HFF-Myc (cell line): ENCODE measurements at regions not wholly inside any gene's neighbourhood (a gene's known extent, or its start where the extent isn't known, plus 50 kb on each side); places are given as distances from the start of the nearest gene placed in this dataset.

Experiments
- DNase-seq: peaks from one replicate; pipeline ENCODE4 v3.0.0-alpha.2; 2011; ENCODE audit warnings: low read depth; ENCODE audit errors: extremely low read depth
- H3K4me3 ChIP-seq: replicated peaks from 2 replicates; pipeline ENCODE4 v1.5.1; 2011; ENCODE audit warnings: low read depth, mild to moderate bottlenecking, control low read depth, low read length
- CTCF ChIP-seq: IDR thresholded peaks from 2 replicates; pipeline ENCODE4 v1.5.1; 2012; ENCODE audit warnings: mild to moderate bottlenecking, low read depth, low read length, control low read depth; ENCODE audit errors: missing control alignments

- TF ChIP-seq CTCF, result no peak
- H3K4me3 ChIP-seq, result no peak overlapping the region
- no peak for DNase-seq
These were observed 151.7 kb upstream of the GRM7 start for GRCh38 chr3:6709178-6709577.

- TF ChIP-seq CTCF, result no peak
- no peak overlapping the region for H3K4me3 ChIP-seq
- DNase-seq, result no peak
These were observed 146.0 kb upstream of the GRM7 start for GRCh38 chr3:6714962-6715361.

GRCh38 chr3:6716420-6716819, 144.5 kb upstream of the GRM7 start:
- TF ChIP-seq CTCF, result no peak
- H3K4me3 ChIP-seq, result no peak overlapping the region
- no peak for DNase-seq

- DNase-seq, result no peak
- no peak overlapping the region for H3K4me3 ChIP-seq
- no peak for TF ChIP-seq CTCF
These were observed 143.6 kb upstream of the GRM7 start for GRCh38 chr3:6717026-6717943.

- TF ChIP-seq CTCF, result no peak
- no peak for DNase-seq
- H3K4me3 ChIP-seq, result no peak overlapping the region
These were observed 140.9 kb upstream of the GRM7 start for GRCh38 chr3:6719999-6720398.

- H3K4me3 ChIP-seq, result no peak overlapping the region
- no peak for DNase-seq
- no peak for TF ChIP-seq CTCF
These were observed 139.4 kb upstream of the GRM7 start for GRCh38 chr3:6721491-6721890.
